ENCODE measurements at regions not wholly inside any gene's neighbourhood (a gene's known extent, or its start where the extent isn't known, plus 50 kb on each side); places are given as distances from the start of the nearest gene placed in this dataset.

DNA sequence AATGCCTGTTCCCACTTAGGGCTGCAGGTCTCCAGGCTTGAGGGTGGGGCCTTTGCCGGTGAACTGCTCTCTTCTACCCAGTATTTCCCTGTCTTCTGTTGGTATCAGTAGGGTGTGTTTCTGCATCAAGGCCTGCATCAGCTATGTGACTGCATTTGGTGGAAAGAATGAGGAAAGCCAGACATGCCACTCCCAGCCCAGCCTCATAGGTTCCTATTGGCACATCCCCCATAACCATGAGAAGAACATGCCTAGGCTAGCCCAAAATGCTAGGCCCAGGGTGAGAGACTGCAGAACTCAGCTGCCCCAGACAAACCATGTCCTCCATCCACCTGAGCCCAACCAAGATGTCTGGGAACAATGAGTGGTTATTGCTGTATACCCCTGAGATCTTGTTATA is 380.3 kb upstream of the ADARB2 start:
- DNase-seq = no peak

DNA sequence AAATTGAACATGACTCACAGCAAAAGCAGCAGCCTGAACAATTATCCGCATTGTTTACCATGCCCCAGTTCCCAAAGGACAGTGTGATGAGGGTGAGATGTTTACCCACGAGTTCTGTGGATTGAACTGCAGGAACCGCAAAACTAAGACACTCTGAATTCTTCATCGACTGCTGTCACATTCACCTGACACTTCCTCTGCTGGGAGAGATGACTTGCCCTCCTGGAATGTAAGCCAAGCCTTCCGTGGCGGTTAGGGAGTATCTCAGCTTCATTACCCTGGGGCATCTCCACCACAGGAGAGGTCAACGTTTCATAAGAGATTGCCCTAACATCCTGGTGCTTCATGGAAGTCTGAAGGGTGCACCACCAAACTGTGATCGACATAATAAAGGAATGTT is 374.6 kb upstream of the ADARB2 start:
- no peak for DNase-seq

DNA sequence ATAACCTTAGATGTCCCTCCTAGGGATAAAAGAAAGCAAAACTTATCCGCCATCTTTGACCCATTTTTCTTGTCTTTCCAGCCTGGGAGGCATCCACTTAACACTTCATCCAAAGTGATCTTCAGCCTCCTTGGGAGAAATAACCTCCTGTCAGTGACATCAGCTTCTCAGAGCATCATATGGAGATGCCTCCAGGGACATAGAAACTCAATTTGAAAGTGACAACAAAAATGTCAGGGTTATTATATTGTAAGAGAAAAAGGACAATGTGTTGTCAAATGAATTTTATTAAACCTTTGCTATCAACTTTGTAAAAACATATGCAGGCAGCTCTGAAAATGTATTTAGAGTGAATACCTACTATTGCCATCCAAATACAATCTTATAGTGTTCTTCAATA is 371.2 kb upstream of the ADARB2 start:
- no peak for DNase-seq

DNA sequence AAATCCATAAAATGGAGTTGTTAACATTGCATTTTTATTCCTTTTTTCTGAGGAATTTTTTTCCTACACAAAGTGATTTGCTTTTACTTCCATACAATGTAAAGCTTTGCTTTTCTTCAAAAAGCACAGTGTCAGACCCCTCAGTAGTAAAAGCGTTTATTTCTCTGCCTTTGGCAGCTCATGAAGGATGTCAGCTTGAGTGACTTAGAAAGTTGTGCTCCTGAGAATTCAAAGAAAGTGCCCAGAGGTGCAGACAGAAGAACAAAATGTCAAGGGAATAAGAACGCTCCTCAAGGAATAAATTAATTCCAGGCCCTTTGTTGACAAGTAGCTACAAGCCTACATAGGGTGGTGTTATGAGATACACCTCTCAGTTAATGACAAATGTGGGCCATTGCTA is 369.3 kb upstream of the ADARB2 start:
- no peak for DNase-seq

DNA sequence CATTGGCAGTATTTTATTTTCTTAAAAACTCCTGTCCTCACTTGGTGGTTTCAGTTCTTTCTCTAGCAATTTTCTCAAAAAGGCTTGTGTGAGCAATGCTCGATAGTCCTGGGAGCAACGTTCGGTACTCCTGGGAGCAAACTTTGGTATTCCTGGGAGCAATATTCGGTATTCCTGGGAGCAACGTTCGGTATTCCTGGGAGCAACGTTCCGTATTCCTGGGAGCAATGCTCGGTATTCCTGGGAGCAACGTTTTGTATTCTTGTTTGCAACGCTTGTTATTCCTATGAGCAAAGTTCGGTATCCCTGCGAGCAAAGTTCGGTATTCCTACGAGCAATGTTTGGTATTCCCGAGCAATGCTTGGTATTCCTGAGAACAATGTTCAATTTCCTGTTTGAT is 362.0 kb upstream of the ADARB2 start:
- DNase-seq = no peak

DNA sequence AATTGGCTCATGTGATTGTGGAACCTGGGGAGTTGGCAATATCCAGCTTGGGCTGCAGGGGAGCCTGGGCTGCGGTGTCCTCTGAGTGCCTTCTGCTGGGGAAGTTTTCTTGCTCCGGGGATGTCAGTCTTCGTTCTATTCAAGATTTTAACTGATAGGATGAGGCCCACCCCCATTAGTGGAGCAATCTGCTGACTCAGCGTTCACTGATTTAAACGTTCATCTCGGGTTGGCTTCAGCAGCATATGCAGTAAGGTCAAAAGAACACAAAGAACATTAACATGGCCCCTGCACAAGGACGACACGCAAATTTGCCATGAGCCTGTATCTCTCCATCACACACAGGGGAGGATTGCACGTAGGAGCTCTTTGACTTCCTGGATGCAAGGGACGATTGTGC is 360.6 kb upstream of the ADARB2 start:
- no peak for DNase-seq

DNA sequence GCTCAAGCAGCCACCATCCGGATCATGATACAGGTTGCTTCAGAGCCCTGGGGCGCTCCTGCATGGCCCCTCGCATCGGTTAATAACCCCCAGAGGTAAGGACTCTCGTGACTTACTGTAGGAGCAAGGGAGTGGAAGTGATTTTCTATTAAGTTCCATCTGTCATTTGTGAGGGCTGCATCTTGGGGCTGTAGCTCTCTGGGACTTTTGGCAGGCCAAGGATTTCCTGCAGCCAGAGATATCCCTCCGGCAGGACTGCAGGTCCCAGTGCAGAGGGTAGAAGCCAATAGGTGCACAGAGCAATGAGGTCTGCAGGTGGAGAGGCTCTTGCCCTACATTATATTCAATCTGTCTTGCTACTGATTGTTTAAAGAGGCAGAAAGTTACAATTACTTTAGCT is 356.8 kb upstream of the ADARB2 start:
- no peak for DNase-seq

DNA sequence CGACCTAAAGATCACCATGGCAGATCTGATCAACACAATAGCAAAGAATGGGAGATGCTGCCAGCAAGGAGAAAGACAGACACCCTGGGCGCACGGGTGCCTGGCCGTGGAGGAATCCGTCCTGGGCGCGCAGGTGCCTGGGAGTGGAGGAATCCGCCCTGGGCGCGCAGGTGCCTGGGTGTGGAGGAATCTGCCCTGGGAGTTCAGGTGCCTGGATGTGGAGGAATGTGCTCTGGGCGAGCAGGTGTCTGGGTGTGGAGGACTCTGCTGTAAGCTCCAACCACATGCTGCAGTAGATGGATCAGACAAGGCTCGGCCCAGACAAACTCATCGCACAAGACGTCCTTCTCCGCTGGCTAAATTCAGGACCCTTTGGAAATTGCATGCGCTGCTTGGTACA is 346.3 kb upstream of the ADARB2 start:
- no peak for DNase-seq

DNA sequence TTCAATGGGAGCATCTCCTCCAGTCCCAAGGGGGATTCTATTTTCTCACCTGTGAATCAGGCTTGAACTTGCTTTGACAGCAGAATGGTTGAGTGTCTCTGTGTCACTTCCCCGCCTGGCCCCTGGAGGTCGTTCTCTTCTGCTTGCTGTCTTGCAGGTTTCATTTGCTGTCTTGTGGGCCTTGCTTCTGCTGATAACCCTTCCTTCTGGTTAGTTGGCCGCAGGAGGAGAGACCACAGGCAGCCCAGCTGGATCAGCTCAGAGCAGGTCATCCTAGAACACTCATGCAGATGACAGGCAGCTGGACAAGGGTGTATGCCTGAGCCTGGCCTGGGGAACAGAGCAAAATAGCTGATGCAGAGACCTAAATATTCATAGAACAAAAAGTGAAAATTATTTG is 344.2 kb upstream of the ADARB2 start:
- no peak for DNase-seq

DNA sequence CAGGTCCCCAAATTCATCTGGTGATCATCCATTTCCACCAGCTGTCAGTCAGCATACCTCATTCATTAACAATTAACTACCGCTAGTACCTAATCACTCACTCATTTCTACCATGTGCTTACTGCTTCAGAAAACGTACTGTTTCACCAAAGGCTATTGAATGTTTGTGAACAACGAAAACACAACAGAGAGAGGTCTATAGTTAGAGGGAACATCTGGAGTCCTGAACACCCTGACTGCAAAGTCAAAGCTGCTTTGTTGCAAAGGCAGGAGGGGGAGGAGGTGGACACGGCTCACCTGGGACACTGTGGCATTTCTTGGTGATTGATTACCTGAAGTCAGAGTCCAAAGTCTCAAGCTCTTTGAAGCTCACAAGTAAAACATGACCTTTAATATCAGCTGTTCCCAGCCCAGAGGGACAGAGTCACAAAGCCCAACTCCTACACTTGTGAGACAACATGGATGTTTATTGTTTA is 342.3 kb upstream of the ADARB2 start:
- no peak for DNase-seq

DNA sequence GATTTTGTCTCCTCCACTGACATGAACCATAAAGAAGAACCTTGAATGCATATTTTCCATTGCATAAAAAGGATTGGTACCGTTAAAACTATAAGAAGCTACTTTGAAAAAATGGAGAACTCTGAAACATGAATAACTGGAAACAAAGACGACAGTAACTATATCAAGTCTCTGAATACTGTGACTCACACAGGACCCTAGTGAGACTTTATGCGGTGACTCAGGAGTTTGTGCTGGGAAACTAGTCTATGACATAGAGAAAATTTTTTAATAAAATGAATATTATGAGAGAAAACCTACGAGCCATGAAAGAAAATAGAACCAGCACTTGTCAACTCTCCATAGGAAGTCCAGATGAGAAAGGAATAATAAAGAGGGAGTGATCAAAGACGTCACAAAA is 339.9 kb upstream of the ADARB2 start:
- DNase-seq = no peak

DNA sequence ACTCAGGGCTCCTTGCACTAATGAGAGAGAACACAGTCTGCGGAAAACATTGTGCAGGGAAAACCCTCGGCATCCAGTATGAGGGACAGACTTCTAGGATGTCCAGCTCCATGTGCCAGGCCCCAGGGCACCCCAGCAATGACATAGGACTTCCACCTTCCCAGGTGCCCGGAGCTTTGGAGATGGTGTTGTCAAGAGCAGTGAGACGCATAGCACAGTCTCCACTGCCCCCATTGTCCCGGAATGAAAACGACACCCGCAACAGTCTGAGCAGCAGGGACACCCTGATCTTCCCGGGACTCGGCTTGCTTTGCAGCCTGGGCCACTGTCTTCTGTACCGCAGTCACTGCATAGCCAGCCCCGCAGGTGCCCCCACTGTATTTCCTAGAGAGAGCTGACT is 339.2 kb upstream of the ADARB2 start:
- no peak for DNase-seq

DNA sequence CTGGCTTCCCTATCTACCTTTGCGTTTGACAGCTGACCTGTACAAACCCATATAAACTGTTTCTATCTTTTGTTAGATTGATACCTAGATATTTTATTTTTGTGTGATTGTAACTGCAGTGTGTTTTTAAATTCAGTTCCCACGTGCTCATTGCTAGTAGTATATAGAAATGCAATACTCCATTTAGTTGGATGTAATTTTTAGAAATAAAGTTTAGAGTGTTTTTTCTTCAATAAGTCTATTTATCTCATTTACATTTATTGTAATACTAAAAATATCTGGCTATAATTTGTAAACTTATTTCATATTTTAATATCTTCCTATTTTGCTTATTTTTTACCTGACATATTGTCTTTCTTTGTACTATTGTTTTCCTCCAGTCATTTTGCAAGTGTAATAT is 329.7 kb upstream of the ADARB2 start:
- DNase-seq = no peak

DNA sequence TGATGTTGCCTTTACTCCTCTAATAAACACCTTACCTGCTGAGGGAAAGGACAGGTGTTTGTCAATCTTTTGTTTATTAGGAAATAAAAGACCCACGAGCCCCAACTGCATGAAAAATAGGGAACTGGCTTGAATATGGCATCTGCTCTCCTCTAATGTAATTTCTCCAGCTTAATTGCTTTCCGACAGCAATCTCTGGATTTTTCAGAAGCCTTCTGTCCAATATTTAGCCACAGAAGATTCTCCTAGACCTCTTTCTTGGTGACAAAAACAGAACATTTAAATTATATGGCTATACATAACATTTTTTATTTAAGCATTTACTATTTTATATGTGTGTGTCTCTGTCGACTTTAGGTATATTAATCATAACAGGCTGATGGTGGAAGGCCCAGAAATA is 317.4 kb upstream of the ADARB2 start:
- no peak for DNase-seq

DNA sequence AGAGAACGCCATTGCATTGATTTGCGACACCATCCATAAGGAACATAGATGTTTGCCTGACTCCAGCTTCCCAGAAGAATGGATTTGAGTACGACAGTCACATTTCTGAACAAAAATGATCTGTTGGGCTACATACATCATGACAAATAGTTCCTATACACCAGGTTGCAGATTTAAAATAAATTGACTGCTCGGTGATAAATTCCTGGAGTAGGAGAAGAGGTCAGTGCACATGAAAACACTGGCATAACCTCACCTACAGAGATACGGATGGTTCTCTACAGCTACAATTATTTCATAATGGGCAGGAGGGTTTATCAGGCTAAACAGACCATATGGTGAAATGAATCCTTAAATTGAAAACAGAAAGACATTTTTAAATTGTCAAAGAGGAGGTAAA is 316.5 kb upstream of the ADARB2 start:
- DNase-seq = no peak

DNA sequence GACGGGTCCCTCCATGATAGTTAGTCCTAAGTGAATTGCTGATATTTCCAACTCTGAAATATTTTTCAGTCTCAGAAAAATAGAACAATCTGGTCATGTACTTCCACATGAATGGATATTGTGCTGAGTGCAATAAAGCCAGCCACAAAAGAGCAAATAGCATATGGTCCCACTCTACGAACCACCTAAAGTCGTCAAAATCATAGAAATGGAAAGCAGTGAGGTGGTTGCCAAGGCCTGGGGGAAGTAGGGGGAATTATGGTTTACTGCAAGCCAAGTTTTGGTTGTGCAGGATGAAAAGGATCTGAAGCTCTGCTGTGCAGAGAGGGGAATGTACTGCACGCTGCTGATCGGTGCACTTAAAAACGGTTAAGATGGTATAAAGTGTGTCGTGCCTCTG is 313.8 kb upstream of the ADARB2 start:
- DNase-seq = no peak

DNA sequence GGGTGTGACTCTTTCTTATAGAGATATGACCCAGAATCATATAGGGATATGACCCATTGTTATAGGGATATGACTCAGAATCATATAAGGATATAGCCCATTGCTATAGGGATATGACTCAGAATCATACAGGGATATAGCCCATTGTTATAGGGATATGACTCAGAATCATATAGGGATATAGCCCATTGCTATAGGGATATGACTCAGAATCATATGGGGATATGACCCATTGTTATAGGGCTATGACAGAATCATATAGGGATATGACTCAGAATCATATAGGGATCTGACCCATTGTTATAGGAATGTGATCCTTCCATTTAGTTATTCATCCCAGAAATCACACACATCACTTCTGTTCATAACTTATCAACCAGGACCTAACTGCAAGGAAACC is 312.2 kb upstream of the ADARB2 start:
- no peak for DNase-seq

DNA sequence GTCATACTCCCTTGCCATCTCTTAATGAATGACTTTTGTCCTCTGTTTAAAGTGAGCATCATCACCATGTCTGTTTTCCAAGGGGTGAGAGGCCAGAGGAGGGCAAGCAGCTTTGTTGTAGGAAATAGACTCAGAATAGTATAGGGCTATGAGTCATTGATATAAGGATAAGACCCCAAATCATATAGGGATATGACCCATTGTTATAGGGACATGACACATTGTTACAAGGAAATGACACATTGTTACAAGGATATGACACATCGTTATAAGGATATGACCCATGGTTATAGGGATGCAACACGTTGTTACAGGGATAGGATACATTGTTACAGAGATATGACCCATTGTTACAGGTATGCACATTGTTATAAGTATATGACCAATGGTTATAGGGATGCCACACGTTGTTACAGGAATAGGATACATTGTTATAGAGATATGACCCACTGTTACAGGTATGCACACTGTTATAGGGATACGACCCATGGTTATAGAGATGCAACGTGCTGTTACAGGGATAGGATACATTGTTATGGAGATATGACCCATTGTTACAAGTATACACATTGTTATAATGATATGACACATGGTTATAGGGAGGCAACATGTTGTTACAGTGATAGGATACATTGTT is 311.1 kb upstream of the ADARB2 start:
- DNase-seq = no peak

DNA sequence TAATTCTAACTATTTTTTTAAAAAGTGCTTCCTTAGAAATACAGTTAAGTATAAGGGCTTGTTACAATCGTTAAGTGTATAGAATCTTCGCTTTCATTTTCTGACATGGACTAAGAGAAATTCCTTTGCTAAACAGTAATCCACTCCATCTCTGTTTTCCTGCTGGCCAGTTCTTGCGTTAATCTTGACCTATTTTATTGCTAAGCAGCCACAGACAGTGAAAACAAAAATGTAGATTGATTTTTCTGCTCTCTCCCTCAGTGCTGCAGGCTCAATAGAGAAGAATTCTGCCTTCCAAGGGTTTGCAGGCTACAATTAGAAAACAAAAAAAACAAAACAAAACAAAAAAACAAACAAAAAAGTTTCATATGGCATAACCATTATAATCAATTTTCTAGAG is 310.4 kb upstream of the ADARB2 start:
- DNase-seq = no peak

DNA sequence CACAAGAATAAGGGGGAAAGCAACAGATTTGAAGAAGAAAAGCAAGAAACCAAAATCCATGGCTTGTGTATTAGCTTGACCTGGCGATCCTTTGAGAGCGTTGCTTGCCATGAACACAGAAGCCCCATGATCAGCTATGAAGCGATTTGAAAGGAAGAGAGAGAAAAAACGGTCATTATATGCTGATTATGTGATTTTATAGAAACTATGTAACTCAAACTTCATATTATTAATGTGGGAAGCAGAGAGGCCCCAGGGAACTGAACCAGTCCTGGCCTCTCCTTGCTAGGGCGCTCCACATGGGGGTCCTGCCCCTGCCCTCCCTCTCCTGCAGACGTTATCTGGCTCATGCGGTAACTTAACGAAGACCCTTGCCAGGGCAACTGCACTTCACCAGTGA is 306.1 kb upstream of the ADARB2 start:
- no peak for DNase-seq

DNA sequence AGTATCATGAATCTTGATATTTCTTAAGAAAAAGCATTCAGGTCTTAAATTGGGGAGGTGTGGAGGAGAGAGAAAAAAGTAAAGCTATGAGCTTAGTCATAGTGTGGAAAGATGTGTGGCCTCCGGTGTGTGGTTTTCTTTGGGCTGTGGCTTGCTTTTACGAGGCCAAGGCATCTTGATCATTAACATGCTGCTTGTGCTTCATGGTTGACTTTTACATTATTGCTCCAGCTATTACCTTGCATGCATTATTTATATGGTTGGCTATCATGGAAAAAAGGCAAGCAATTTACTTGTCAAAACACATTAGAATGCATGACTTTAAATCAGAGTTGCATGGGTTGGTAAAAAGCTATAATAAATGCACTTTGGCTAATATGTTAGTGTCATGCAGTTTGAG is 300.7 kb upstream of the ADARB2 start:
- DNase-seq = no peak

DNA sequence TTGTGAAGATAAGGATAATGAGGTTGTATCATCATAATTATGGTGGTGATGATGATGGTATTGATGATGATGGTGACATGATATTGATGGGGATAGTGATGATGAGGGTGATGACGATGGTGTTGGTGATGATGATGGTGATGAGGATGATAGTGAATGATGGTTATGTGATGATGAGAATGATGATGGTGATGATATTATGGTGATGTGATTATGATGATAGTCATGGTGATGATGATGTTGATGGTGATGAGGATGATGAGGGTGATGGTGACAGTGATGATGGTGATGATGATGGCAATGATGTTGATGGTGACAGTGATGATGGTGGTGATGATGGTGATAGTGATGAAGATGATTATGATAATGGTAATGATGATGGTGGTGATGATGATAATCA is 299.9 kb upstream of the ADARB2 start:
- no peak for DNase-seq

DNA sequence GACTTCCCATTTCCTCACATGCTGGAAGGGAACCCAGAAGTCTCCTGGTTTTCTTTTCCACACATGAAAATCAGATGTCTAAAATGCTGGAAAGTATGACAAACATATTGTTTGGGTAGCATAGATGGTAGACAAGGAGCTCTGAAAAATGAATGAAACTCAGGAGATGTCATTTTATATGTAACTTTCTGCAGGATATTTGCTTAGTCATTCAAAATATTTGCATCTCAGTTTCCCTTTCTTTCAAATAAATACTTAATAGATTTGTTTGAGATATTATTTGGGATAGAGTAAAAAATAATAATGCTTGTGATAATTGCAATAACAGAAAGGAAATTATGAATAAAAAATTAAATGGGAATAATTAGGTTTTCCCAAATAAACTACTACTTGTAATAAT is 298.9 kb upstream of the ADARB2 start:
- no peak for DNase-seq

DNA sequence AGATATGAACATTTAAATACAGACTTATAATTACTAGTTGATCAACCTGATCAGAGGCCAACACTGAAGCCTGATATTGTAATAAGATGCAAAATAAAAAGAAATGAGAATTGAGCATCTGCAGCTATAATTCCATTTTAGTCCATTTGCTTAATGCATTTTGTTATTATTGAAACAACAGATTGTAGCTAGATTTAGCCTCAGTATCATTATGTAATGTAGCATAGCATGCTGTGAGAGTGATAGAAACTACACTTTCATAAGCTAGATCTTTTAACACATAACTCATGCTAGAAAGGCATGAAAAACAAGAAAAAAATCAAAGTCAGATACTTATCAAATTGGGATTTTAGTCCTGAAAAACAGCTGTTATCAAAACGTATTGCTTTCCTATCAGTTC is 292.7 kb upstream of the ADARB2 start:
- no peak for DNase-seq

DNA sequence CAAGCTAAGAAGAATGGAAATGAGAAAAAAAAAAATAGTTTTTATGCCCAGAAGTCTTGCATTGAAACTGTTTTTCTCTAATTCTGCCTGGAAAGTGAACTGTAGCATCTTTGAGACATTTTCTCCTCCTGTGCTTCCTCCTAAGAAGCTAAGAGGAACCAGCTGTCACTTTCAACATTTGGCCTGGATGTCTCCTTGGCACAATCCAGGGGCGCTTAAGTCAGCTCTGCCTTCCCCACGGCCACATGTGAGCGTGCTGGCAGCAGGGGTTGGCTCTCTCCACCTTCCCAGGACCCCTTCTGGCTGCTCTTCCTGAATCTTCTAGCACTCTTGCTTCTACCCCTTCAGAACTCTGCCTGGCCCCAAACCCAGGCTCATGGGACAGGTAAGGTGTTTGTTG is 289.6 kb upstream of the ADARB2 start:
- no peak for DNase-seq
